ENCODE measurements at regions not wholly inside any gene's neighbourhood (a gene's known extent, or its start where the extent isn't known, plus 50 kb on each side); places are given as distances from the start of the nearest gene placed in this dataset.

- DNase-seq (ENCODE audit: low spot score in 2 of 2): no peak
- Histone ChIP-seq H3K27me3 (no peaks in the 10 kb centered on the region), H3K36me3 (no peaks in the 10 kb centered on the region), H3K27ac (no peak overlapping the region), H3K4me1 (no peaks in the 10 kb centered on the region), H3K4me3 (no peak overlapping the region), H3K9me3 (peaks cover 0 to 13% (median 0%) of the 10 kb centered on the region in 4 donors)
- 85 to 93% methylated on average over 2 of the region's 2 CpGs for WGBS, 2 donors
- TF ChIP-seq POLR2A (IDR thresholded peaks at IDR 0.05): no peak
- TF ChIP-seq CTCF (IDR thresholded peaks at IDR 0.05): no peak
- TF ChIP-seq EP300 (IDR thresholded peaks at IDR 0.05): no peak
Measured at GRCh38 chr4:120403296-120403695, 336.6 kb upstream of the MAD2L1 start.

- no peak for DNase-seq (ENCODE audit: low spot score in 2 of 2)
- 88 to 99% methylated on average over 4 of the region's 4 CpGs for WGBS, 2 donors
- TF ChIP-seq CTCF (IDR thresholded peaks at IDR 0.05) (no peak), EP300 (IDR thresholded peaks at IDR 0.05) (no peak), POLR2A (IDR thresholded peaks at IDR 0.05) (no peak)
- H3K4me3 ChIP-seq: no peak overlapping the region
- no peaks in the 10 kb centered on the region for H3K4me1 ChIP-seq
- H3K36me3 ChIP-seq: no peaks in the 10 kb centered on the region
- no peaks in the 10 kb centered on the region for H3K27me3 ChIP-seq
- no peak overlapping the region for H3K27ac ChIP-seq
- H3K9me3 ChIP-seq: no peaks in the 10 kb centered on the region
Measured at GRCh38 chr4:120400441-120400840, 333.8 kb upstream of the MAD2L1 start.

- no peak for TF ChIP-seq EP300 (IDR thresholded peaks at IDR 0.05)
- no peak for TF ChIP-seq POLR2A (IDR thresholded peaks at IDR 0.05)
- no peak for TF ChIP-seq CTCF (IDR thresholded peaks at IDR 0.05)
- H3K27ac ChIP-seq: no peak overlapping the region
- H3K27me3 ChIP-seq: no peaks in the 10 kb centered on the region
- H3K9me3 ChIP-seq: no peaks in the 10 kb centered on the region
- no peaks in the 10 kb centered on the region for H3K36me3 ChIP-seq
- H3K4me1 ChIP-seq: no peaks in the 10 kb centered on the region
- DNase-seq (ENCODE audit: low spot score in 2 of 2): no peak
- no peak overlapping the region for H3K4me3 ChIP-seq
- WGBS, 2 donors: 85 to 90% methylated on average over 1 of the region's 1 CpG
Measured at GRCh38 chr4:120399826-120400225, 333.2 kb upstream of the MAD2L1 start.

- 94 to 98% methylated on average over 3 of the region's 3 CpGs for WGBS, 2 donors
- no peaks in the 10 kb centered on the region for H3K4me1 ChIP-seq
- H3K27me3 ChIP-seq: no peaks in the 10 kb centered on the region
- TF ChIP-seq CTCF (IDR thresholded peaks at IDR 0.05) (no peak), POLR2A (IDR thresholded peaks at IDR 0.05) (no peak), EP300 (IDR thresholded peaks at IDR 0.05) (no peak)
- no peak overlapping the region for H3K27ac ChIP-seq
- no peak overlapping the region for H3K4me3 ChIP-seq
- H3K36me3 ChIP-seq: no peaks in the 10 kb centered on the region
- H3K9me3 ChIP-seq: no peaks in the 10 kb centered on the region
- DNase-seq (ENCODE audit: low spot score in 2 of 2): no peak
Measured at GRCh38 chr4:120395746-120396145, 329.1 kb upstream of the MAD2L1 start.

- no peaks in the 10 kb centered on the region for H3K27me3 ChIP-seq
- no peaks in the 10 kb centered on the region for H3K9me3 ChIP-seq
- no peaks in the 10 kb centered on the region for H3K4me1 ChIP-seq
- H3K4me3 ChIP-seq: no peak overlapping the region
- H3K27ac ChIP-seq: no peak overlapping the region
- DNase-seq (ENCODE audit: low spot score in 2 of 2): no peak
- TF ChIP-seq EP300 (IDR thresholded peaks at IDR 0.05) (no peak), CTCF (IDR thresholded peaks at IDR 0.05) (no peak), POLR2A (IDR thresholded peaks at IDR 0.05) (no peak)
- H3K36me3 ChIP-seq: no peaks in the 10 kb centered on the region
Measured at GRCh38 chr4:120355881-120356280, 289.2 kb upstream of the MAD2L1 start.
